22Rv1 (cell line): ENCODE measurements at regions not wholly inside any gene's neighbourhood (a gene's known extent, or its start where the extent isn't known, plus 50 kb on each side); places are given as distances from the start of the nearest gene placed in this dataset.

Experiments used
- ZFX ChIP-seq: fragments of 450-650 bp; IDR thresholded peaks from 2 replicates; pipeline ENCODE4 v1.6.1; 2017; ENCODE audit warnings: antibody characterized with exemption, borderline replicate concordance
- TF ChIP-seq, protein P1 (sequence below): fragments of 450-650 bp; IDR thresholded peaks from 2 replicates; pipeline ENCODE4 v1.5.1; 2017; ENCODE audit warnings: mild to moderate bottlenecking

DNA sequence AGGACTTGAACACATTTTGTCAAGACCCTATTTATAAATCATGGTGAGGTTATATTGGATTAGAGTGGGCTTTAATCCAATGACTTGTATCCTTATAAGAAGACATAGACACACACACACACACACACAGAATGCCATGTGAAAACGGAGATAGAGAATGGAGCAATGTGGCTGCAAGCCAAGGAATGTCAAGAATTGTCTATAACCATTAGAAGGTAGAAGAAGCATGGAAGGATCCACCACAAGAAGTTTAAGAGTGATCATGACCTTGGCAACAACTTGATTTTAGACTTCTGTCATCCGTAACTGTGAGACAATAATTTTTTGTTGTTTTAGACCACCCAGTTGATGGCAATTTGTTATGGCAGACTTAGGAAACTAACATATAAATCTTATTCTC is 514.2 kb downstream of the TFEC start:
- TF ChIP-seq, protein P1, sequence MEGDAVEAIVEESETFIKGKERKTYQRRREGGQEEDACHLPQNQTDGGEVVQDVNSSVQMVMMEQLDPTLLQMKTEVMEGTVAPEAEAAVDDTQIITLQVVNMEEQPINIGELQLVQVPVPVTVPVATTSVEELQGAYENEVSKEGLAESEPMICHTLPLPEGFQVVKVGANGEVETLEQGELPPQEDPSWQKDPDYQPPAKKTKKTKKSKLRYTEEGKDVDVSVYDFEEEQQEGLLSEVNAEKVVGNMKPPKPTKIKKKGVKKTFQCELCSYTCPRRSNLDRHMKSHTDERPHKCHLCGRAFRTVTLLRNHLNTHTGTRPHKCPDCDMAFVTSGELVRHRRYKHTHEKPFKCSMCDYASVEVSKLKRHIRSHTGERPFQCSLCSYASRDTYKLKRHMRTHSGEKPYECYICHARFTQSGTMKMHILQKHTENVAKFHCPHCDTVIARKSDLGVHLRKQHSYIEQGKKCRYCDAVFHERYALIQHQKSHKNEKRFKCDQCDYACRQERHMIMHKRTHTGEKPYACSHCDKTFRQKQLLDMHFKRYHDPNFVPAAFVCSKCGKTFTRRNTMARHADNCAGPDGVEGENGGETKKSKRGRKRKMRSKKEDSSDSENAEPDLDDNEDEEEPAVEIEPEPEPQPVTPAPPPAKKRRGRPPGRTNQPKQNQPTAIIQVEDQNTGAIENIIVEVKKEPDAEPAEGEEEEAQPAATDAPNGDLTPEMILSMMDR = no peak
- no peak for TF ChIP-seq ZFX
